ENCODE measurements at regions not wholly inside any gene's neighbourhood (a gene's known extent, or its start where the extent isn't known, plus 50 kb on each side); places are given as distances from the start of the nearest gene placed in this dataset.

- intact Hi-C loops (cut with DNase I; ENCODE audit: low total_unique reads) (no loop called here), in situ Hi-C loops (cut with MboI; ENCODE audit: low pct_ligation_motif_present in 1 of 4, low pct_unique_long_range_greater_than_20kb in 1 of 4, low sequenced_read_pairs in 3 of 4) (no loop called here)
- H3K27me3 ChIP-seq = no peaks in the 10 kb centered on the region
- H3K27ac ChIP-seq = no peak overlapping the region
- DNase-seq = no peak
- H3K4me3 ChIP-seq = no peak overlapping the region
- TF ChIP-seq EP300 (IDR thresholded peaks at IDR 0.05; ENCODE audit: low read depth) (no peak), CTCF (IDR thresholded peaks at IDR 0.05) (no peak), POLR2AphosphoS5 (IDR thresholded peaks at IDR 0.05) (no peak), POLR2A (IDR thresholded peaks at IDR 0.05) (no peak)
- H3K9me3 ChIP-seq = no peaks in the 10 kb centered on the region
- H3K36me3 ChIP-seq = no peaks in the 10 kb centered on the region
- no peaks in the 10 kb centered on the region for H3K4me1 ChIP-seq
- 86 to 100% methylated on average over 2 to 4 of the region's 4 CpGs for WGBS, 2 donors (ENCODE audit: low coverage in 1 of 2)
These were observed 309.4 kb downstream of the CBLN1 start for GRCh38 chr16:48972236-48972635.

GRCh38 chr16:48971571-48972077, 310.0 kb downstream of the CBLN1 start:
- no peak for DNase-seq
- TF ChIP-seq POLR2A (IDR thresholded peaks at IDR 0.05) (no peak), EP300 (IDR thresholded peaks at IDR 0.05; ENCODE audit: low read depth) (no peak), POLR2AphosphoS5 (IDR thresholded peaks at IDR 0.05) (no peak), CTCF (IDR thresholded peaks at IDR 0.05) (no peak)
- intact Hi-C loops (cut with DNase I; ENCODE audit: low total_unique reads) (no loop called here), in situ Hi-C loops (cut with MboI; ENCODE audit: low pct_ligation_motif_present in 1 of 4, low pct_unique_long_range_greater_than_20kb in 1 of 4, low sequenced_read_pairs in 3 of 4) (no loop called here)
- H3K4me1 ChIP-seq = no peaks in the 10 kb centered on the region
- H3K4me3 ChIP-seq = no peak overlapping the region
- no peaks in the 10 kb centered on the region for H3K27me3 ChIP-seq
- no peaks in the 10 kb centered on the region for H3K36me3 ChIP-seq
- H3K9me3 ChIP-seq = no peaks in the 10 kb centered on the region
- WGBS, 2 donors (ENCODE audit: low coverage in 1 of 2) = 73 to 79% methylated on average over 2 to 4 of the region's 4 CpGs
- H3K27ac ChIP-seq = no peak overlapping the region

- intact Hi-C loops (cut with DNase I; ENCODE audit: low total_unique reads) (no loop called here), in situ Hi-C loops (cut with MboI; ENCODE audit: low pct_ligation_motif_present in 1 of 4, low pct_unique_long_range_greater_than_20kb in 1 of 4, low sequenced_read_pairs in 3 of 4) (no loop called here)
- no peak for TF ChIP-seq EP300 (IDR thresholded peaks at IDR 0.05; ENCODE audit: low read depth)
- TF ChIP-seq CTCF (IDR thresholded peaks at IDR 0.05) = no peak
- TF ChIP-seq POLR2AphosphoS5 (IDR thresholded peaks at IDR 0.05) = no peak
- no peak for TF ChIP-seq POLR2A (IDR thresholded peaks at IDR 0.05)
- Histone ChIP-seq H3K4me1 (no peaks in the 10 kb centered on the region), H3K9me3 (no peaks in the 10 kb centered on the region), H3K27ac (no peak overlapping the region), H3K36me3 (no peaks in the 10 kb centered on the region), H3K4me3 (no peak overlapping the region), H3K27me3 (no peaks in the 10 kb centered on the region)
- 84 to 100% methylated on average over 6 to 7 of the region's 7 CpGs for WGBS, 2 donors (ENCODE audit: low coverage in 1 of 2)
- no peak for DNase-seq
These were observed 311.4 kb downstream of the CBLN1 start for GRCh38 chr16:48970216-48970615.

GRCh38 chr16:48969611-48970010, 312.0 kb downstream of the CBLN1 start:
- no peak overlapping the region for H3K27ac ChIP-seq

More at GRCh38 chr16:48969611-48970010, 312.0 kb downstream of the CBLN1 start:
- Histone ChIP-seq H3K4me1 (no peaks in the 10 kb centered on the region), H3K4me3 (no peak overlapping the region), H3K27me3 (no peaks in the 10 kb centered on the region), H3K9me3 (no peaks in the 10 kb centered on the region), H3K36me3 (no peaks in the 10 kb centered on the region)
- TF ChIP-seq CTCF (IDR thresholded peaks at IDR 0.05) (no peak), POLR2AphosphoS5 (IDR thresholded peaks at IDR 0.05) (no peak), POLR2A (IDR thresholded peaks at IDR 0.05) (no peak), EP300 (IDR thresholded peaks at IDR 0.05; ENCODE audit: low read depth) (no peak)
- in situ Hi-C loops (cut with MboI; ENCODE audit: low pct_ligation_motif_present in 1 of 4, low pct_unique_long_range_greater_than_20kb in 1 of 4, low sequenced_read_pairs in 3 of 4) = no loop called here
- WGBS, 2 donors (ENCODE audit: low coverage in 1 of 2) = 79 to 84% methylated on average over 2 to 4 of the region's 4 CpGs
- intact Hi-C loops (cut with DNase I; ENCODE audit: low total_unique reads) = no loop called here
- DNase-seq = no peak
